ENCODE measurements at regions not wholly inside any gene's neighbourhood (a gene's known extent, or its start where the extent isn't known, plus 50 kb on each side); places are given as distances from the start of the nearest gene placed in this dataset.

GRCh38 chr9:12230708-12231107, 462.5 kb upstream of the TYRP1 start:
- no peak for TF ChIP-seq CTCF (IDR thresholded peaks at IDR 0.05)
- no peak for TF ChIP-seq EZH2 (IDR thresholded peaks at IDR 0.05; ENCODE audit: borderline replicate concordance, insufficient read depth, low read depth, low read length, poor library complexity, severe bottlenecking)

Data from B cell (primary cell).